Mucosa of gallbladder (tissue), 1 donor: ENCODE measurements at regions not wholly inside any gene's neighbourhood (a gene's known extent, or its start where the extent isn't known, plus 50 kb on each side); places are given as distances from the start of the nearest gene placed in this dataset.
A peak's percentile ranks its signal among the peaks of the same experiment; 100 is the strongest.
"Not testable (repeated sequence)": the region's sequence is repeated elsewhere in the genome, so short reads cannot be mapped to it uniquely, and the experiment has no call there.

ENCODE experiments used
- DNase-seq: peaks from one replicate; pipeline ENCODE4 v3.0.0-alpha.2; 2020; ENCODE audit warnings: low spot score
- donor health status: DM: no; HTN: no; CAD: no.

GRCh38 chr5:25570067-25570583 is 925.3 kb upstream of the CDH10 start:
- no peak for DNase-seq

GRCh38 chr5:25568989-25569625 is 924.3 kb upstream of the CDH10 start:
- no peak for DNase-seq

DNA sequence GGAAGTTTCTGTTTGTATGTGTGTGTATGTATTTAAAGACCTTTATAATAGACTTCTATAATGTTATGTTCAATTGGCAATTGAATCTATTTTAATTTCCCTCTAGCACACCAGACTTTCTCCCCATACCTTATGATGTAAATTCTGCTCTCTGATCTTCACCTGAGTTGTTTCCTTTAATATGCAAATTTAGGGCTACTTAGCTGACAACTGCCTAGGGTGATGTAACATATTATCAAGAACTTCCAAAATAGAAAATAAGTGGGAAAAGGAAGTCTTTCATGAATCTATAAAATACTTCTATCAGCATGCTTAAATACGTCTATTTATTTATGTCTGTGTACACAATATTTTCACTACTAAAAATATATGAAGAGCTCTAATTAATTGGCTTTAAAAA is 923.5 kb upstream of the CDH10 start:
- no peak for DNase-seq

- no peak for DNase-seq
Observed at GRCh38 chr5:25567881-25568280, 923.1 kb upstream of the CDH10 start.

DNA sequence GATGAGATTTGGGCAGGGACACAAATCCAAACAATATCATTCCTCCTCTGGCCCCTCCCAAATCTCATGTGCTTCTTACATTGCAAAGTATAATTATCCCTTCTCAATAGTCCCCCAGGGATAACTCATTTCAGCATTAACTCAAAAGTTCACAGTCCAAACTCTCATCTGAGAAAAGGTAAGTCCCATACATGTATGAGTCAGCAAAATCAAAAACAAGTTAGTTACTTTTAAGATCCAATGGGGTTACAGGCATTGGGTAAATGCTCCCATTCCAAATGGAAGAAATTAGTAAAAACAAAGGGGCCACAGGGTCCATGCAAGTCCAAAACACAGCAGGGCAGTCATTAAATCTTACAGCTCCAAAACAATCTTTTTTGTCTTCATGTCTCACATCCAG is 917.9 kb upstream of the CDH10 start:
- no peak for DNase-seq

DNA sequence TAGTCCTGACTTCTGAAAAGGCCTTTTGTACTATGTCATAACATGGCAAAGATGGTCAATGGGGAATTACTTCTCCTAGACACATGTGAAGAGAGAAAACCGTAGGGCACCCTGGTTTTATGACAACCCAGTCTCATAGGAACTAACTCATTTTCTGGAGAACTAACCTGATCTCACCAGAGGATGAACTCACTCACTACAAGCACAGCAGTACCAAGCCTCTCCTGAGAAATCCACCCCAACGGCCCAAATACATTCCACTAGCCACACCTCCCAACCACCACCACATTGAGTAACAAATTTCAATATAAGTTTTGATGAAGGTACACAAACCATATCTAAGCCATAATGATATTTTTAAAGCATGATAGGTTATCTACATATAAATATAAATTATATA is 909.3 kb upstream of the CDH10 start:
- no peak for DNase-seq

DNA sequence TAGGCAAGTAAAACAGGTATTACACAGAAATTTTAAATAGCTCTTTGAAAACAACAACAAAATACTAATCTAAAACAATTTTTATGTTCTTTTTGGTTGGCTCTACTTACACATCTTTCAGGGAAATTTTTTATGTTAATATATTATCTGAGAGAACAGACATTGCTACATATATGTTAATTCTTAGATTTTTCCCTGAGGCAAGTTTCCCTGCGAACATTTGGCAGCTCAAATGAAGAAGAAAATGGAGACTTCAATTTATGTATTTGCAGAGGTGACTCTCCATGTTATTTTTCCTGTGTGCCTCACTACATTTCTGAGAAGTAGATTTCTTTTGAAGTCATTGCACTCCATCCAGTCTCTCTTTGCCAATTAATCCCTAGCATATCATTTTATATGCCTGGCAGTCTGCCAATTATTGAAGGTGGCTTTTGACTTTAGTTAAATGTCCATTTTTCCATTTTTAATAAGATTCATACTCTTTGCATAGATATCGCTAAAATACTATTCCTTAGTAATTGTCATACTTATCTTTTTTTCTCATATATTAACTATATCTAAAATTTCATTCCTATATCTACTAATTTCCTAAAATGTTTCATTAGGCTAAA is 908.2 kb upstream of the CDH10 start:
- no peak for DNase-seq

DNA sequence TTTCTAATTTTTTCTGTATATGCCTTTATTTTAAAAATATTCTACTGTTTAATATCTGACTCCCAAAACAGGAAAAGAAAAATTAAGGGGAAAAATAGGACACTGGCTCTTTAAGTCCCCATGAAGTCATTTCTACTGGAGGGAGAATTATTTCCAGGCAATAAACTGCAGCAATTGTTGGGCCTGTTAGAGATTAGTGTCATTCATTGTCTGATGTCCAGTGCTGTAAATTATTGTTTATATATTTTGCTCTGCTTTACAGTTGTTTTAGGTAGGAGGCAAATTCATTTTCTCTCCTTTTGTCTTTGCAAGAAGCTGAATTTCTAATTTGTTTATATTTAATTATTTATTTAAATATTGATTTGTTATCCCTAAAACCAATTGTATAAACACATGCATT is 906.0 kb upstream of the CDH10 start:
- DNase-seq: no peak

DNA sequence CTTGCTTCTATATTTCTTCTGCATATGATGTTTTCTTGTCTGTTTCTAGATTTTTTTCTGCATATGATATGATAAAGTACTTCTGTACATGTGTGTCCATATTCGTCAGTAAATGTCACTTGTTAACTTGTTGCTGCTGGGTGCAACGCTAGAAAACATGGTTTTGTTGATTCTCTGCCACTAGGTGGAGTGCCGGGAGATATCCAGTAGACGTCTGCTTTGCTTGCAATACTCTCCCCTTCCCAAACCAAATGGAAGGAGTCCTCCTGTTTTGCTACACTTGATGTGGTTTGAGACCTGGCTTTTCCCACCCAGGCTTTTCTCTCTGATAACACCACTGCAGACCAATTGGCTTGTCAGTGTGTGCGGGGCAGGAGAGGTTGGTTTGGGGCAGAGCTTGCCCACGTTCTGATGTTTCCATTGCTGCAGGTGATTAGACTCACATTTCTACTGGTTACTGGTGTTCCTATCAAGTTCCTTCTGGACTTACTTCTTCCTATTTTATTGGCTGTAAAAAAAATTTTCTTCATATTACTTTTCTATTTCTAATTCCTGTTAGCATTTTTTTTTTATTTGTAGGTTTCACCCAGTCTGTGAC is 900.0 kb upstream of the CDH10 start:
- peak; percentile 32 for DNase-seq

DNA sequence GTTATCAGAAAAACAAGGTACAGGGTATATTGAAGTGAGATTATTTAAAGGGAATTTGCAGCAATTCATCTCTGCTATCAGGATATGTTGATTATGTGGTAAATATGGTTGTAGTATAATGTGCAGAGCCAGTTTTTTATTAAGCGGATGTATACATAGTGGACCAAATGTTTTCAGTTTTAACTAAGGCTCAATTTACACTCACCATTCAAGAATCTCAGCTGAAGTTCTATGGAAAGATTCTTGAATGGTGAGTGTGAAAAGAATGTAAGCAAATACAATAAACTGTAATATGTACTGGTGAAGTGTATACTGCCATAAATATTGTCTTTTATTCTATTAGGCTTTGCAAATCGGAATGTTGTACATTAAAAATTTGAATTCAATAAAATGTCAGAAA is 895.9 kb upstream of the CDH10 start:
- DNase-seq: no peak

DNA sequence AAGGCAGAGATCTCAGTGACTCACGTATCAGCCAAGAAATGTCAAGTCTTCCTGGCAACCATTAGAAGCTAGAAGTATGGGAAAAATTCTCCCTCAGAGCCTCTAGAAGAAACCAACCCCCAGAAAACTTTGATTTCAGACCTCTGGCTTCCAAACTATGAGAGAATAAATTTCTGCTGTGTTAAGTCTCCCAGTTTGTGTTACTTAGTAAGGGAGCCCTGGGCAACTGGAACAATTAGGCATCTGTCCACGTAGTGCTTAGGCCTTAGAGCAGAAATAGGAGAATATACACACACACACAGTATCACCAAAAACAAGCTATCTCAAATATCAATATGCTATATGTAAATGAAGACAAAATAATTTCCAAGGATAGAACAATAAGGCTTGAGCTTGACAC is 894.8 kb upstream of the CDH10 start:
- DNase-seq: no peak

GRCh38 chr5:25536461-25536860 is 891.7 kb upstream of the CDH10 start:
- not testable (repeated sequence) for DNase-seq

DNA sequence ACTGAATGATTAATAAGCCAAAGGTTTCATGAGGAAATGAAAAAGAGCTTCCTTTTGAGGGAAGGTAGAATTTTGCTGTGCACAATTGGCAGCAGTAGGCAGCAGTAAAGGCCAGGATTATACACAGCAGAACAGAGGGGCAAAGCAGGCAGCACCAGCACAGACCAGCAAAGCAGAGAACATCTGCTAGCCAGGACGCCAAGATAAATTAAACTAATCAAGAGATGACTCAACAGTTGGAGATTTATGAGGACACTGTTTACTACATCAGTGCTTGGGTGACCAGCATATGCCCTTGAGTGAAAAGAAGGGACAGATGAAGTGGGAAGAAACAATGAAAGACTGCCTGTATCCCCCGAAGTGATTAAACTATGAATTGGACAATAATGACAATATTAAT is 871.4 kb upstream of the CDH10 start:
- DNase-seq: no peak

GRCh38 chr5:25515525-25515924 is 870.7 kb upstream of the CDH10 start:
- DNase-seq: no peak

- not testable (repeated sequence) for DNase-seq
Observed at GRCh38 chr5:25510692-25511091, 865.9 kb upstream of the CDH10 start.

DNA sequence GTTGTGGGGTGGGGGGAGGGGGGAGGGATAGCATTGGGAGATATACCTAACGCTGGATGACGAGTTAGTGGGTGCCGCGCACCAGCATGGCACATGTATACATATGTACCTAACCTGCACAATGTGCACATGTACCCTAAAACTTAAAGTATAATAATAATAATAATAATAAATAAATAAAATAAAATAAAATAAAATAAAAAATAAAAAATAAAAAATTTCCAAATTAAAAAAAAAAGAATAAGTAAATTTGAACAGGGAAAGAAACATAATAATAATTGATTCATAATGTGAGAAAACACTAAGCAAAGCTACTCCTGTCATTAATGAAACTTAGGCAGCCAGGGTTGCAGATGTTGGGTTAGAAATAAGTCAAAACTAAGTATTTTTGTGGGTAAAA is 863.2 kb upstream of the CDH10 start:
- DNase-seq: not testable (repeated sequence)

GRCh38 chr5:25500635-25501034 is 855.9 kb upstream of the CDH10 start:
- no peak for DNase-seq

DNA sequence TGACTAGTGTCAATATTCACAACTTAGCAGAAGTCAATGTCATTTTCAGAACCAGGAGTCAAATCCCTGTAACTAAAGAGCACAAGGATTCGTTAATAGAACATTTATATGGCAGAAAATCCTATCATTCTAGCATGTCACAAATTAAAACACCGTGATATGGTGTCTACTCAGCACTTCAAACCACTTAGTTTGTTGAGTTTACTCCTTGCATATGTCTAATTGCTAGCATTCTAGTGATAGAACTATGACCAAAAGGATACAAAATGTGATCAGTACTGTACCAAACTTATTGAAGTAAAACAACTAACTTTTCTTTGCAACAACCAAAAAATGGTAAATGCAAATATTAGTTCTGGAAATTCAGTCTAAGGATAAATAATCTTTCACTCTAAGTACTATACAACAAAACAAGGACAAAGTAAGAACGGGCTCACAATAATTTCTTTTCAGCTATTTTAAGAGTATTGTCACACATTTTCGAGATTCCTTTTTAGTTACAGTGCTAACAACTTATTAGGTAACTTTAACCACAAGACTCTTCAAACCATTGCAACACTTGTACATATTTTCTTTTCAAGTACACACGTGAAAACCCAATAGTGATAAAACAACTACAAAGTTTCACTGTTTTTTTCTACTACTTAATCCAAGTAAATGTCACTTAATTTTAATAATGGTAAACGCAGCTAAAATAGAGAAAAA is 845.2 kb upstream of the CDH10 start:
- DNase-seq: no peak

DNA sequence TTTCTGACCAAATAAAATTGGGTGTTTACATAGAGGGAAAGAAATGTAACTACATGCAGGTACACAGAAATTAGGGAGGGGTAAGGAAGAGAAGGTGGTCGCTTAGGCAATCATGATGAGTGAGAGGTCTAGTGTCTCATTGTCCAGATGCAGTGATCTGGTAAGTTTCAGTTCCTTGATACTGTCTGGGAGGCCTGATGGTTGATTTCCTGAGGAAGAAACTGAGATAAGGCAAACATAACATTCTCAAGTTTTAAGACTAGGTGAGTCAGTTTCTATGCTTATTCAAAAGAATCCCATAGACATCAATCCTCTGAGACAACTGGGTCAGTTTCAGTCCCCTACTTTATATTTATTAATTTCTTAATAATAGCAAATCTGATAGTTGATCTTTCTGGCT is 843.3 kb upstream of the CDH10 start:
- no peak for DNase-seq

GRCh38 chr5:25484391-25484790 is 839.6 kb upstream of the CDH10 start:
- no peak for DNase-seq

DNA sequence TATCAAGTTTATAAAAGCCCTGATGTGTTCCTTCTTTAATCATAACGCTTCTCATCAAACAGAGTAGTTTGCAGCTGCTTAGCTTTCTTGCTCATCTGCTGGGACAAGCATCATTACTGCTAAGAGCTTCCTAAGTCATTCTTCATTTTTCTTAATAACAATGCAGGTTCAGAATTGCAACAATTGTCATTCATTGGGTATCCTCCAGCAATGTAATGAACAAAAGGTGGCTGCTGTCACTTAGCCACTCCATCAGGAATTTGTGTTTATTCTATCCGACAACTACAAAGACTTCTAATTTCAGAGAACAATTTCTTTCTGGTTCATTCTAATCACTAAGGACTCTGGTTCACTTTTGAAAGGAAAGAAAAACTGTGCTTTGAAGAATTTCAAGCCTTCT is 836.7 kb upstream of the CDH10 start:
- DNase-seq: no peak

GRCh38 chr5:25459082-25459481 is 814.3 kb upstream of the CDH10 start:
- no peak for DNase-seq

DNA sequence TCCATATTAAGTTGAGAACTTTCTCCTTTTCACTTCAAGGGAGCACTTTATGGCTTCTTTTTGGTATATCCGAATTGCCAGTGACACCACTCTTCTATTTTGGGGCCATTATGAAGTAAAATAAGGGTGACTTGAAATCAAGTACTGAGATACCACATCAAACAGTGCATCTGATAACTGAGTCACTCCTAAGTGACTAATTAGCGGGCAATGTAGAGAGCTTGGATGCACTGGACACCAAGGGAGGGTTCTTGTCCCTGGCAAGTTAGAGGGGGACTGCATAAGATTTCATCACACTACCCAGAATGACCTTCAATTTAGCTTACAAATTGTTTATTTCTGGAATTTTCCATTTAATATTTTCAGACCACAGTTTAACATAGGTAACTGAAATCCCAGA is 813.9 kb upstream of the CDH10 start:
- DNase-seq: no peak
